Activated T-helper 2 cell treated with anti-CD3 and anti-CD28 coated beads, Interferon-gamma antibody, Interleukin-2, Interleukin-4, amounts not matched to agents 10 μg/mL and 5 μg/mL and 100 μg/mL, durations not matched to agents 14 hours and 24 hours and 36 hours (primary cell): ENCODE measurements at regions not wholly inside any gene's neighbourhood (a gene's known extent, or its start where the extent isn't known, plus 50 kb on each side); places are given as distances from the start of the nearest gene placed in this dataset.

Experiments
- DNase-seq: peaks from one replicate; pipeline ENCODE4 v3.0.0; 2021; ENCODE audit warnings: low spot score
- H3K27ac Mint-ChIP-seq: one replicate; pipeline ENCODE4 v1.8.0; 2021; ENCODE audit warnings: mixed read lengths
- H3K27me3 Mint-ChIP-seq: one replicate; pipeline ENCODE4 v1.8.0; 2021; ENCODE audit warnings: low read depth, mixed read lengths
- H3K36me3 Mint-ChIP-seq: one replicate; pipeline ENCODE4 v1.8.0; 2021; ENCODE audit warnings: low read depth, mixed read lengths
- H3K4me1 Mint-ChIP-seq: one replicate; pipeline ENCODE4 v1.8.0; 2021; ENCODE audit warnings: low read depth, mixed read lengths
- H3K4me3 Mint-ChIP-seq: one replicate; pipeline ENCODE4 v1.8.0; 2021; ENCODE audit warnings: low read depth, mild to moderate bottlenecking, moderate library complexity, mixed read lengths
- H3K9me3 Mint-ChIP-seq: one replicate; pipeline ENCODE4 v1.8.0; 2021; ENCODE audit warnings: mixed read lengths
- intact Hi-C: fragments of 100-400 bp; cut with micrococcal nuclease; formaldehyde crosslinking; loops from one replicate; pipeline ENCODE4 v1.15.1; 2023

DNA sequence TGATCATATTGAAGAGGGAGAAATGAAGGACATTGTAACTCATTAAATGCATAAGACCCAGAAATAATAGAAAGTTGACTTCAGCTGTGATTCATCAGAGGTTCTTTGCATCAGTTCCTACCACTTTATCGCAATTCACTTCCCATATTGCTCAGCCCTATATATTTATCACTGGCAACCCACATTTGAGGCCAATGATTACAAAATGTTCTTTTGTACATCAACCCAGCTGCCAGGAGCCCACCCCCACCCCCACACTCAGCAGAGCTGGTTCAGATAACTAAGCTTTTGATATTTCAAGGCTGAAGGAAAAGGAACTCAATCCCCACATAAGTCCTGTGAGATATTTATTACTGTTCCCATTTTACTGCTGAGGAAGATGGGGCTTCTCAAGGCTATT is 51.2 kb upstream of the TMPO start:
- Mint-ChIP-seq H3K4me1 (peaks cover 15% of the 10 kb centered on the region), H3K4me3 (no peak overlapping the region), H3K9me3 (no peaks in the 10 kb centered on the region), H3K27ac (no peak overlapping the region), H3K36me3 (no peaks in the 10 kb centered on the region), H3K27me3 (peaks cover 6% of the 10 kb centered on the region)
- DNase-seq = no peak
- intact Hi-C loops = no loop called here

DNA sequence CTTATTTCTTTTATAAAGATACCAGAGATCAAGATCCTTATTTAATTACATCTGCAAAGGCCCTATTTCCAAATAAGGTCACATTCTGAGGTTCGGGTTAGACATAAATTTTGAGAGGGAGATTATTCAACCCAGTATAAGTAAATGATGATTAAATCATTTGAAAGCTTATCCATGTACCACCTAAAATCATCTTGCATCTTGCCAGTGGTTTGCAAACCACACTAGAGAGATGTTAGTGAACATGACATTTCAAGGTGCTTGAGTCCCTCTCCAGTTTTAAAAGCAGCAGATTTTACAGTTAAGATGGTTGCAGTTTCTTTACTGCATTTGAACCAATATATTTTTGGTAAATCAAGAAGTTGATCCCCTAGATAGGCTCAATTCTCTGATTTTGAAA is 49.9 kb upstream of the TMPO start:
- Mint-ChIP-seq H3K9me3 (no peaks in the 10 kb centered on the region), H3K27ac (no peak overlapping the region), H3K4me1 (peaks cover 15% of the 10 kb centered on the region), H3K27me3 (peaks cover 8% of the 10 kb centered on the region), H3K36me3 (no peaks in the 10 kb centered on the region), H3K4me3 (no peak overlapping the region)
- DNase-seq = no peak
- intact Hi-C loops = no loop called here
